Endothelial cell of umbilical vein (primary cell): ENCODE measurements at regions not wholly inside any gene's neighbourhood (a gene's known extent, or its start where the extent isn't known, plus 50 kb on each side); places are given as distances from the start of the nearest gene placed in this dataset.

Experiments
- BruUV-seq: library from RNA; stranded (reverse); fragments of 400-500 nt; replicated peaks from 2 replicates; lab custom pipeline; 2021; lab: Mats Ljungman, UMichigan
- CTCF ChIA-PET: fragments of 300-600, 350-600 bp; sonication (Branson Sonifier 250); formaldehyde crosslinking; loops from one replicate; lab custom pipeline; 2021; ENCODE audit warnings: antibody characterized with exemption, inconsistent platforms; lab: Charles Lee
- POLR2A ChIA-PET: fragments of 300-600, 350-600 bp; sonication (Branson Sonifier 250); formaldehyde crosslinking; loops from one replicate; lab custom pipeline; 2021; ENCODE audit warnings: antibody characterized with exemption, inconsistent platforms; lab: Charles Lee
- DNase-seq: peaks from one replicate; pipeline ENCODE4 v3.0.0-alpha.2; 2011; ENCODE audit warnings: low read depth, low spot score
- FAIRE-seq: peaks from 2 replicates; lab custom pipeline; 2011; peaks lifted over from hg19 to GRCh38; lab: Jason Lieb, UNC
- H2AFZ ChIP-seq: 2 replicates; pipeline ENCODE4 v1.6.0; 2012; ENCODE audit warnings: low read depth, low read length, control low read depth, inconsistent platforms
- H3K27ac ChIP-seq: 2 replicates; pipeline ENCODE4 v1.5.1; 2011; ENCODE audit warnings: low read depth, mild to moderate bottlenecking, control low read depth, low read length, moderate library complexity; ENCODE audit not compliant: insufficient read depth
- H3K27me3 ChIP-seq, 2 experiments: 2 replicates each; pipeline versions ENCODE4 v1.6.0 to v1.6.1; 2011; ENCODE audit warnings: low read length in 2 of 2, mixed read lengths in 1 of 2; ENCODE audit not compliant: control insufficient read depth in 2 of 2, insufficient read depth in 2 of 2
- H3K36me3 ChIP-seq, 2 experiments: 2 replicates in 1 of 2; 3 replicates in 1 of 2; pipeline ENCODE4 v1.5.1; 2011; ENCODE audit warnings: low read length in 2 of 2, mild to moderate bottlenecking in 1 of 2, moderate library complexity in 1 of 2; ENCODE audit not compliant: control insufficient read depth in 2 of 2, insufficient read depth in 2 of 2; ENCODE audit errors: extremely low read depth in 1 of 2
- H3K4me1 ChIP-seq: 3 replicates; pipeline ENCODE4 v1.5.1; 2011; ENCODE audit warnings: mild to moderate bottlenecking, low read length; ENCODE audit not compliant: control insufficient read depth, insufficient read depth; ENCODE audit errors: extremely low read depth
- H3K4me2 ChIP-seq: 2 replicates; pipeline ENCODE4 v1.6.1; 2011; ENCODE audit warnings: low read length, control low read depth, mixed read lengths; ENCODE audit not compliant: insufficient read depth
- H3K4me3 ChIP-seq, 3 experiments: fragments of 200-600 bp in 1 of 3; sonication (generic), shearing (Covaris generic) in 1 of 3; replicated peaks in 1 of 3; 2 replicates each; pipeline ENCODE4 v1.5.1; 2011 to 2016; ENCODE audit warnings: control low read depth in 3 of 3, low read length in 3 of 3, mild to moderate bottlenecking in 2 of 3, inconsistent platforms in 1 of 3, low read depth in 1 of 3, moderate library complexity in 1 of 3; ENCODE audit not compliant: insufficient read depth in 1 of 3
- H3K79me2 ChIP-seq: 2 replicates; pipeline ENCODE4 v1.6.0; 2012; ENCODE audit warnings: low read length, inconsistent platforms; ENCODE audit not compliant: control insufficient read depth, insufficient read depth
- H3K9ac ChIP-seq: replicated peaks from 2 replicates; pipeline ENCODE3; 2011; ENCODE audit warnings: low read length, control low read depth; ENCODE audit not compliant: insufficient read depth; ENCODE audit errors: extremely low read depth
- H3K9me1 ChIP-seq: replicated peaks from 3 replicates; pipeline ENCODE4 v1.6.0; 2011; ENCODE audit warnings: mild to moderate bottlenecking, low read length; ENCODE audit not compliant: control insufficient read depth, insufficient read depth; ENCODE audit errors: extremely low read depth
- H3K9me3 ChIP-seq: replicated peaks from 2 replicates; pipeline ENCODE4 v1.5.1; 2012; ENCODE audit warnings: low read length, inconsistent platforms; ENCODE audit not compliant: control insufficient read depth, insufficient read depth
- H4K20me1 ChIP-seq: replicated peaks from 2 replicates; pipeline ENCODE3; 2011; ENCODE audit warnings: mild to moderate bottlenecking, low read length; ENCODE audit not compliant: control insufficient read depth, insufficient read depth; ENCODE audit errors: extremely low read depth
- CTCF ChIP-seq, 2 donors: IDR thresholded peaks; 1 replicate in 1 of 2; 2 replicates in 1 of 2; pipeline ENCODE4 v1.5.1; 2011; ENCODE audit warnings: low read length in 2 of 2, mild to moderate bottlenecking in 2 of 2, moderate library complexity in 2 of 2, control low read depth in 1 of 2, inconsistent platforms in 1 of 2, low read depth in 1 of 2; ENCODE audit not compliant: insufficient read depth in 1 of 2; ENCODE audit errors: extremely low read depth in 1 of 2
- EZH2 ChIP-seq: IDR thresholded peaks from 2 replicates; pipeline ENCODE4 v1.6.1; 2012; ENCODE audit warnings: borderline replicate concordance, low read depth, mild to moderate bottlenecking, moderate library complexity, low read length, inconsistent platforms; ENCODE audit not compliant: severe bottlenecking
- FOS ChIP-seq: IDR thresholded peaks from 2 replicates; pipeline ENCODE4 v1.6.1; 2011; ENCODE audit warnings: mild to moderate bottlenecking, low read length, moderate library complexity, borderline replicate concordance; ENCODE audit not compliant: insufficient read depth
- GATA2 ChIP-seq: IDR thresholded peaks from 2 replicates; pipeline ENCODE4 v1.7.0; 2011; ENCODE audit warnings: low read depth, mild to moderate bottlenecking, moderate library complexity, mixed read lengths, low read length; ENCODE audit not compliant: insufficient read length, insufficient read depth
- JUN ChIP-seq: IDR thresholded peaks from 2 replicates; pipeline ENCODE4 v1.6.1; 2011; ENCODE audit warnings: borderline replicate concordance, low read depth; ENCODE audit not compliant: insufficient read length, insufficient read depth
- MAX ChIP-seq: IDR thresholded peaks from 2 replicates; pipeline ENCODE4 v1.6.1; 2011; ENCODE audit not compliant: insufficient read depth, insufficient read length
- MYC ChIP-seq: IDR thresholded peaks from one replicate; pipeline ENCODE4 v1.6.1; 2011; ENCODE audit warnings: mild to moderate bottlenecking, low read depth, low read length
- POLR2A ChIP-seq: IDR thresholded peaks from 2 replicates; pipeline ENCODE4 v1.6.1; 2012; ENCODE audit warnings: low read depth, mild to moderate bottlenecking, control low read depth, low read length
- POLR2AphosphoS5 ChIP-seq: IDR thresholded peaks from 2 replicates; pipeline ENCODE4 v1.6.1; 2012; ENCODE audit warnings: low read depth, mild to moderate bottlenecking, control low read depth, low read length, moderate library complexity; ENCODE audit not compliant: insufficient read depth
- dilution Hi-C: fragments of 300-500 bp; cut with MboI; formaldehyde crosslinking; loops from one replicate; pipeline ENCODE4 v1.15.0; 2019; ENCODE audit warnings: low sequenced_read_pairs; ENCODE audit not compliant: extremely low pct_ligation_motif_present
- intact Hi-C: fragments of 100-400 bp; cut with micrococcal nuclease; formaldehyde crosslinking; loops from one replicate; pipeline ENCODE4 v1.10.0; 2022

- intact Hi-C loops (no loop called here), dilution Hi-C loops (no loop called here)
- Histone ChIP-seq H3K4me1 (no peaks in the 10 kb centered on the region), H3K9ac (no peak overlapping the region), H3K9me1 (no peaks in the 10 kb centered on the region), H2AFZ (no peak overlapping the region), H3K9me3 (peaks cover 2% of the 10 kb centered on the region), H3K27me3 (no peaks in the 10 kb centered on the region), H3K27ac (no peak overlapping the region), H3K4me2 (no peak overlapping the region), H3K36me3 (no peaks in the 10 kb centered on the region), H3K79me2 (no peaks in the 10 kb centered on the region), H3K4me3 (no peak overlapping the region), H4K20me1 (no peaks in the 10 kb centered on the region)
- POLR2A ChIA-PET = no interaction called here
- CTCF ChIA-PET = no interaction called here
- BruUV-seq = no TSS peak
- TF ChIP-seq EZH2 (no peak), POLR2AphosphoS5 (no peak), POLR2A (no peak), GATA2 (no peak), FOS (no peak)
- no peak for FAIRE-seq
- no peak for DNase-seq
Observed at GRCh38 chr18:4906856-4907255, 290.2 kb downstream of the AKAIN1 start.

DNA sequence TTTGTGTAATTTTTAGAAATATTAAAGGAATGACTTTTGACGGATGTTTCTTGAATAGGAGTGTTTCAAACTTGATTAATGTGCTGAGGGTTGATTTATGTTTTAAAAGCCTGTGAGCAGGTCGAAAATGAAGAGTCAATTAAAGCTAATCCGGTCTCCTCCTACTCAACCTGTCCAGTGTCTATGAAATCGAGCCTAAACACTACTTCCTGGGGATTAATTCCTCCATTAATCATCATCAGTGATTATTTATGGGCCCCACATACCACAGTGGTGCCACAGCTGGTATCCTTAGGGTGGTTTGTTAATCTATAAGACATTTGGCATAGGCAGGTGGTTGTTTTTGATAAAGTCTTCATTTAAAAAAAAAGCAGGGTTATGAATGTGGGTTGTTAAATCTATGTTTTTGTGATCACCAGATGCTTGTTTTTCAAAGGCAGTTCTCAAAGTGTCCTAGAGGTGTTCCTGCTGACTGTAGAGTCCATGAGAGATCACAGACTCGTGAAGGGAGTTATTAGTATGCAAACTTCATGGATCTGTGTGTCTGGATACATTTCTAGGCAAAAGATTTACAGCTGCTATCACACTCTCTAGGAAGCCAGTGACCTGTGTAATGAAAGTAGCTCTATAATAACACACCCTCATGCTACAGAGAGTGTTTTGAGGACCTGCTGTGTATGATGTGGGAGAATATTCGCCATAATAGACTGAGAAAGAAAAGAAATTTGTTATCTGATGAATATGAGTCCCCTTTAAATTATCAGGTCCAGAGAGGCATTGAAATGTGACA lies 308.6 kb downstream of the AKAIN1 start:
- no peak overlapping the region for H2AFZ ChIP-seq
- dilution Hi-C loops (no loop called here), intact Hi-C loops (no loop called here)
- no peaks in the 10 kb centered on the region for H3K9me1 ChIP-seq
- no TSS peak for BruUV-seq
- ChIA-PET POLR2A (no interaction called here), CTCF (interaction anchor here (1.1 kb wide), 1 partner anchor 9 kb away, joined by 3 read pairs; no protein-coding TSS in a partner anchor)
- H3K4me2 ChIP-seq = no peak overlapping the region
- no peak overlapping the region for H3K4me3 ChIP-seq
- peaks cover 6% of the 10 kb centered on the region for H3K9me3 ChIP-seq
- no peaks in the 10 kb centered on the region for H3K4me1 ChIP-seq
- H3K9ac ChIP-seq = no peak overlapping the region
- no peaks in the 10 kb centered on the region for H4K20me1 ChIP-seq
- no peak for FAIRE-seq
- no peak for TF ChIP-seq GATA2
- TF ChIP-seq MAX = no peak
- no peak for TF ChIP-seq MYC
- no peak for TF ChIP-seq POLR2A
- no peak for TF ChIP-seq JUN
- no peak for TF ChIP-seq CTCF (IDR thresholded peaks at IDR 0.05; ENCODE audit: extremely low read depth in 1 of 2, insufficient read depth in 1 of 2, low read depth in 1 of 2, low read length in 2 of 2)
- no peak for TF ChIP-seq EZH2
- TF ChIP-seq FOS = no peak
- no peak for TF ChIP-seq POLR2AphosphoS5
- no peaks in the 10 kb centered on the region for H3K79me2 ChIP-seq
- no peak overlapping the region for H3K27ac ChIP-seq
- no peak for DNase-seq
- H3K36me3 ChIP-seq = no peaks in the 10 kb centered on the region
- H3K27me3 ChIP-seq = no peaks in the 10 kb centered on the region
